ENCODE measurements at regions not wholly inside any gene's neighbourhood (a gene's known extent, or its start where the extent isn't known, plus 50 kb on each side); places are given as distances from the start of the nearest gene placed in this dataset.

DNA sequence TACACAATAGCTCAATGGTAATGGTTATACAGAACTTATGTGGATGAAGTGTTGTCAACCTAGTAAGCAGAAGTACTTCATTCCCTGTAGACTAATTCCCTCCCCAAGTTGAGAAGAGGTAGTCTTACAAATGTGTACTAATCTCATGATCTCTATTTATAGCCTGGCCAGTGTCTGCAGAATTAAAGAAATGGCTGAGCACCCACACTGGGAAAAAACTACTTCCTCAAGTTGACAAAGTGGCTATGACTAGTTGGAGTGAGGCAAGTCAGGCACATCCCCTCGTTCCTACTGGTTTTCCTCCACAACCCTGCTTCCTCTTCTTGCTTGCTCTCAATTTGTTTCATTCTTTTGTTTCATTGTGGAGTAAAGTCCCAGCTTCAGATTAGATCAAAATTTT, 566.7 kb upstream of the ZNF717 start:
- Histone ChIP-seq H3K4ac (ENCODE audit: low read length) (no peak overlapping the region), H3K36me3 (replicated peaks in 1 of 2; ENCODE audit: control insufficient read depth in 2 of 2, insufficient read depth in 2 of 2, low read length in 2 of 2) (no peaks in the 10 kb centered on the region), H3K4me2 (ENCODE audit: insufficient read depth, low read length, poor library complexity, severe bottlenecking) (no peak overlapping the region), H2BK15ac (ENCODE audit: low read length) (no peak overlapping the region), H2BK12ac (ENCODE audit: low read length) (no peak overlapping the region), H2BK120ac (ENCODE audit: low read depth, low read length) (no peak overlapping the region), H2BK5ac (ENCODE audit: low read length) (no peak overlapping the region), H2AFZ (ENCODE audit: low read length) (no peak overlapping the region), H3K23ac (ENCODE audit: low read depth, low read length, poor library complexity) (no peak overlapping the region), H2AK5ac (ENCODE audit: low read depth, low read length) (no peak overlapping the region), H4K8ac (ENCODE audit: low read depth, low read length) (no peak overlapping the region), H3K4me1 (ENCODE audit: control insufficient read depth in 2 of 2, insufficient read depth in 1 of 2, low read depth in 1 of 2, low read length in 2 of 2) (no peaks in the 10 kb centered on the region), H3K27ac (replicated peaks; ENCODE audit: low read length) (no peak overlapping the region), H4K91ac (ENCODE audit: low read depth, low read length, poor library complexity) (no peak overlapping the region), H3K27me3 (ENCODE audit: control insufficient read depth in 3 of 3, insufficient read depth in 3 of 3, low read depth in 1 of 3, low read length in 3 of 3) (no peaks in the 10 kb centered on the region), H3K79me1 (ENCODE audit: low read depth, low read length) (no peaks in the 10 kb centered on the region), H3K9me3 (replicated peaks in 1 of 2; ENCODE audit: control insufficient read depth in 2 of 2, insufficient read depth in 1 of 2, low read depth in 1 of 2, low read length in 2 of 2) (no peaks in the 10 kb centered on the region), H3K14ac (ENCODE audit: low read length) (no peak overlapping the region), H3K9ac (ENCODE audit: low read depth, low read length, poor library complexity) (no peak overlapping the region), H3K4me3 (ENCODE audit: low read length in 2 of 2) (no peak overlapping the region), H3K18ac (ENCODE audit: low read length) (no peak overlapping the region)
- no CpG with 5 or more reads among the region's 1 CpG for WGBS, 2 donors (ENCODE audit: extremely low coverage in 2 of 2, insufficient read length in 2 of 2, insufficient replicate concordance in 1 of 2)
- DNase-seq (ENCODE audit: low spot score), result no peak

DNA sequence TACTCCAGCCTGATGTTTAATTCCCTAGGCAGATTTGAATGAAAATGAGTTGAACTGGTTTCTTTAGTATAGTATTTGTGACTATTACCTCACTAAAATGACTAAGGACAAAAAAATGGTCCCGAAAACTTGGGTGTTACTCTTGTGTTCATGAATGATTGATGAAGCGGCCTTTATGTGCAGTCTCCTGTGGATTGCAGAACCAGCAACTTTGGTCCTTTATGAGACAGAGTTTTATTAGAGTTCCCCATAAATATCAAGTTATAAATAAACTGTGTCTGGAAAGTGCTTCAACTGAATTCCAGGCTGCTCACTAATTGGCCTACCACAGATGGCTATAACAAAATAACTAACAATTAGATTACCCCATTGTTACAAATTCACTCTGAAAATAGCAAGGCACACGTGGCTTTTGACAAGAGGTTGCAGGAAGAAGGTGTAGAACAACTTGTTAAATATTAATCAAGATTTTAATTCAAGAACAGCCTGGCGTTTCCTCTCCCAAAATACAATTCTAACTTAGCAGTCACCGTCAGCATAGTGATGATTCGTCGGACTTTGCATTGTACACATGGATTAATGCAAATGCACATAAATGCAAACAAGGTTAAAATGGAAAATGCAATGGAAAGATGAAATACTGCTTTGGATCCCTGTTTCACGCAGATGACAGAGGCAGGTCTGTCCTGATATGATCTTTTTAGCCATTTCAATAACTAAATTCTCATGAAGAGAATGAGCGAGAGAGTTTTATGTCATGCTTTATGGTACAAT, 567.3 kb upstream of the ZNF717 start:
- Histone ChIP-seq H3K27me3 (ENCODE audit: control insufficient read depth in 3 of 3, insufficient read depth in 3 of 3, low read depth in 1 of 3, low read length in 3 of 3) (no peaks in the 10 kb centered on the region), H3K79me1 (ENCODE audit: low read depth, low read length) (no peaks in the 10 kb centered on the region), H3K23ac (ENCODE audit: low read depth, low read length, poor library complexity) (no peak overlapping the region), H2BK12ac (ENCODE audit: low read length) (no peak overlapping the region), H3K4me2 (ENCODE audit: insufficient read depth, low read length, poor library complexity, severe bottlenecking) (no peak overlapping the region), H2BK120ac (ENCODE audit: low read depth, low read length) (no peak overlapping the region), H2AFZ (ENCODE audit: low read length) (no peak overlapping the region), H3K4ac (ENCODE audit: low read length) (no peak overlapping the region), H3K4me1 (ENCODE audit: control insufficient read depth in 2 of 2, insufficient read depth in 1 of 2, low read depth in 1 of 2, low read length in 2 of 2) (no peaks in the 10 kb centered on the region), H3K27ac (replicated peaks; ENCODE audit: low read length) (no peak overlapping the region), H3K4me3 (ENCODE audit: low read length in 2 of 2) (no peak overlapping the region), H2AK5ac (ENCODE audit: low read depth, low read length) (no peak overlapping the region), H4K91ac (ENCODE audit: low read depth, low read length, poor library complexity) (no peak overlapping the region), H3K9ac (ENCODE audit: low read depth, low read length, poor library complexity) (no peak overlapping the region), H3K18ac (ENCODE audit: low read length) (no peak overlapping the region), H2BK5ac (ENCODE audit: low read length) (no peak overlapping the region), H3K36me3 (replicated peaks in 1 of 2; ENCODE audit: control insufficient read depth in 2 of 2, insufficient read depth in 2 of 2, low read length in 2 of 2) (no peaks in the 10 kb centered on the region), H3K9me3 (replicated peaks in 1 of 2; ENCODE audit: control insufficient read depth in 2 of 2, insufficient read depth in 1 of 2, low read depth in 1 of 2, low read length in 2 of 2) (no peaks in the 10 kb centered on the region), H3K14ac (ENCODE audit: low read length) (no peak overlapping the region), H4K8ac (ENCODE audit: low read depth, low read length) (no peak overlapping the region), H2BK15ac (ENCODE audit: low read length) (no peak overlapping the region)
- DNase-seq (ENCODE audit: low spot score), result no peak
- WGBS, 2 donors (ENCODE audit: extremely low coverage in 2 of 2, insufficient read length in 2 of 2, insufficient replicate concordance in 1 of 2), result no CpG with 5 or more reads among the region's 9 CpGs

DNA sequence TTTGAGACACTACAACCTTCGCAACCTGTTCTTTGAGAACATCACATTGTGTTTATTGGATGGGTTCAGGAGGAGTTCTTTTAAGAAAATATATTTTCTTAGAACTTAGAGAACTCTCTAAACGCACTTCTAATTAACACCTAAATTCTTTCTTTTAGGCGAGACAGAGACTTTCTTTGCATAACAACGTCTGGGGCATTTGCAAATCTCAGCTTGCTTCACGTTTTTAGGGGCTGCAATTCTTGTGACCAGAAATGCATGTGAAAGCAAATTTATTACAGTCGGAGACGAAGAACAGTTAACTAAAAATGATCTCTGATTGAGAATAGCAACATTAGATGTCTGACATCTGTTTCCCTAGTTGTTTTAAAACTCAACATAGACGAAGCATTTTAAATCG, 568.3 kb upstream of the ZNF717 start:
- WGBS, 2 donors (ENCODE audit: extremely low coverage in 2 of 2, insufficient read length in 2 of 2, insufficient replicate concordance in 1 of 2), result no CpG with 5 or more reads among the region's 9 CpGs
- Histone ChIP-seq H3K4me3 (ENCODE audit: low read length in 2 of 2) (no peak overlapping the region), H3K4me1 (ENCODE audit: control insufficient read depth in 2 of 2, insufficient read depth in 1 of 2, low read depth in 1 of 2, low read length in 2 of 2) (no peaks in the 10 kb centered on the region)

DNA sequence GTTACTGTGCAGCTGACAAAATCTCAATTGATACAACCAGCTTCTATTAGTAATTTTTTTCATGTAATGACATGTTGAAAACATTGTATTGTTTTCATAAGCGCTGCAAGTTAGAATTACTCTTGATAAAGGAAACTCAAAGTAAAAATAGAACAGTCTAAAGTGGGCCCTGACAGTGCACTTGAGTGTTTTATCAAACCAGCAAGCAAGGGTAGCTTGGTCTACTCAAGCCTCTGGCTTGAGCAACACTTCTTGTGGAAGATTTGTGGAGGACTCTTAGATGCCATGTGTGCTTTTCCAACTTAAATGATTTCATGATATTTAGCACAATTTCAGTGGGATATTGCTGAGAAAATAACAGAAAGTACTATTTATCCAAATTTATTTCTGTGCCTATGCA, 575.7 kb upstream of the ZNF717 start:
- Histone ChIP-seq H2BK15ac (ENCODE audit: low read length) (no peak overlapping the region), H3K27me3 (ENCODE audit: control insufficient read depth in 3 of 3, insufficient read depth in 3 of 3, low read depth in 1 of 3, low read length in 3 of 3) (no peaks in the 10 kb centered on the region), H2AK5ac (ENCODE audit: low read depth, low read length) (no peak overlapping the region), H3K79me1 (ENCODE audit: low read depth, low read length) (no peaks in the 10 kb centered on the region), H3K4me1 (ENCODE audit: control insufficient read depth in 2 of 2, insufficient read depth in 1 of 2, low read depth in 1 of 2, low read length in 2 of 2) (no peaks in the 10 kb centered on the region), H2BK12ac (ENCODE audit: low read length) (no peak overlapping the region), H4K91ac (ENCODE audit: low read depth, low read length, poor library complexity) (no peak overlapping the region), H3K27ac (replicated peaks; ENCODE audit: low read length) (no peak overlapping the region), H3K4me2 (ENCODE audit: insufficient read depth, low read length, poor library complexity, severe bottlenecking) (no peak overlapping the region), H3K18ac (ENCODE audit: low read length) (no peak overlapping the region), H3K9ac (ENCODE audit: low read depth, low read length, poor library complexity) (no peak overlapping the region), H2BK5ac (ENCODE audit: low read length) (no peak overlapping the region), H2BK120ac (ENCODE audit: low read depth, low read length) (no peak overlapping the region), H3K4ac (ENCODE audit: low read length) (no peak overlapping the region), H3K36me3 (replicated peaks in 1 of 2; ENCODE audit: control insufficient read depth in 2 of 2, insufficient read depth in 2 of 2, low read length in 2 of 2) (no peaks in the 10 kb centered on the region), H3K4me3 (ENCODE audit: low read length in 2 of 2) (no peak overlapping the region), H3K23ac (ENCODE audit: low read depth, low read length, poor library complexity) (no peak overlapping the region), H3K14ac (ENCODE audit: low read length) (no peak overlapping the region), H2AFZ (ENCODE audit: low read length) (no peak overlapping the region), H3K9me3 (replicated peaks in 1 of 2; ENCODE audit: control insufficient read depth in 2 of 2, insufficient read depth in 1 of 2, low read depth in 1 of 2, low read length in 2 of 2) (no peaks in the 10 kb centered on the region), H4K8ac (ENCODE audit: low read depth, low read length) (no peak overlapping the region)
- no peak for DNase-seq (ENCODE audit: low spot score)
- no CpG with 5 or more reads among the region's 1 CpG for WGBS, 2 donors (ENCODE audit: extremely low coverage in 2 of 2, insufficient read length in 2 of 2, insufficient replicate concordance in 1 of 2)

More for the DNA sequence above, 568.3 kb upstream of the ZNF717 start:
- Histone ChIP-seq H2AK5ac (ENCODE audit: low read depth, low read length) (no peak overlapping the region), H3K23ac (ENCODE audit: low read depth, low read length, poor library complexity) (no peak overlapping the region), H2AFZ (ENCODE audit: low read length) (no peak overlapping the region), H3K4ac (ENCODE audit: low read length) (no peak overlapping the region), H2BK5ac (ENCODE audit: low read length) (no peak overlapping the region), H2BK15ac (ENCODE audit: low read length) (no peak overlapping the region), H3K9me3 (replicated peaks in 1 of 2; ENCODE audit: control insufficient read depth in 2 of 2, insufficient read depth in 1 of 2, low read depth in 1 of 2, low read length in 2 of 2) (no peaks in the 10 kb centered on the region), H3K27me3 (ENCODE audit: control insufficient read depth in 3 of 3, insufficient read depth in 3 of 3, low read depth in 1 of 3, low read length in 3 of 3) (no peaks in the 10 kb centered on the region), H4K8ac (ENCODE audit: low read depth, low read length) (no peak overlapping the region), H3K18ac (ENCODE audit: low read length) (no peak overlapping the region), H4K91ac (ENCODE audit: low read depth, low read length, poor library complexity) (no peak overlapping the region), H3K9ac (ENCODE audit: low read depth, low read length, poor library complexity) (no peak overlapping the region), H2BK12ac (ENCODE audit: low read length) (no peak overlapping the region), H3K27ac (replicated peaks; ENCODE audit: low read length) (no peak overlapping the region), H3K36me3 (replicated peaks in 1 of 2; ENCODE audit: control insufficient read depth in 2 of 2, insufficient read depth in 2 of 2, low read length in 2 of 2) (no peaks in the 10 kb centered on the region), H2BK120ac (ENCODE audit: low read depth, low read length) (no peak overlapping the region), H3K79me1 (ENCODE audit: low read depth, low read length) (no peaks in the 10 kb centered on the region), H3K4me2 (ENCODE audit: insufficient read depth, low read length, poor library complexity, severe bottlenecking) (no peak overlapping the region), H3K14ac (ENCODE audit: low read length) (no peak overlapping the region)
- DNase-seq (ENCODE audit: low spot score), result no peak

Data from neuronal stem cell (in vitro differentiated cells).